ENCODE measurements at regions not wholly inside any gene's neighbourhood (a gene's known extent, or its start where the extent isn't known, plus 50 kb on each side); places are given as distances from the start of the nearest gene placed in this dataset.
"Not testable (repeated sequence)": the region's sequence is repeated elsewhere in the genome, so short reads cannot be mapped to it uniquely, and the experiment has no call there.

GRCh38 chrX:4670606-4671005 is 957.2 kb upstream of the PRKX start:
- DNase-seq, result no peak

- no peak for DNase-seq
Measured at GRCh38 chrX:4668802-4669536, 955.5 kb upstream of the PRKX start.

- no peak for DNase-seq
Measured at GRCh38 chrX:4663085-4663484, 949.6 kb upstream of the PRKX start.

- DNase-seq, result no peak
Measured at GRCh38 chrX:4661771-4662170, 948.3 kb upstream of the PRKX start.

- DNase-seq, result no peak
Measured at GRCh38 chrX:4656419-4656818, 943.0 kb upstream of the PRKX start.

GRCh38 chrX:4655743-4656142 is 942.3 kb upstream of the PRKX start:
- DNase-seq, result no peak

- no peak for DNase-seq
Measured at GRCh38 chrX:4642114-4642513, 928.7 kb upstream of the PRKX start.

- no peak for DNase-seq
Measured at GRCh38 chrX:4638036-4638435, 924.6 kb upstream of the PRKX start.

- no peak for DNase-seq
Measured at GRCh38 chrX:4627414-4627813, 914.0 kb upstream of the PRKX start.

GRCh38 chrX:4622486-4623167 is 909.2 kb upstream of the PRKX start:
- no peak for DNase-seq

- not testable (repeated sequence) for DNase-seq
Measured at GRCh38 chrX:4613651-4614050, 900.2 kb upstream of the PRKX start.

GRCh38 chrX:4588893-4589292 is 875.4 kb upstream of the PRKX start:
- DNase-seq, result no peak

GRCh38 chrX:4588466-4588865 is 875.0 kb upstream of the PRKX start:
- no peak for DNase-seq

- DNase-seq, result no peak
Measured at GRCh38 chrX:4588056-4588455, 874.6 kb upstream of the PRKX start.

- DNase-seq, result no peak
Measured at GRCh38 chrX:4579999-4580398, 866.5 kb upstream of the PRKX start.

GRCh38 chrX:4579480-4579879 is 866.0 kb upstream of the PRKX start:
- DNase-seq, result no peak

- DNase-seq, result no peak
Measured at GRCh38 chrX:4572691-4573090, 859.2 kb upstream of the PRKX start.

GRCh38 chrX:4570151-4570550 is 856.7 kb upstream of the PRKX start:
- DNase-seq, result no peak

- no peak for DNase-seq
Measured at GRCh38 chrX:4560192-4560591, 846.7 kb upstream of the PRKX start.

GRCh38 chrX:4550018-4550417 is 836.6 kb upstream of the PRKX start:
- DNase-seq, result peak; percentile 9

- DNase-seq, result peak; percentile 51
Measured at GRCh38 chrX:4547213-4547836, 833.9 kb upstream of the PRKX start.

GRCh38 chrX:4546178-4546577 is 832.7 kb upstream of the PRKX start:
- DNase-seq, result not testable (repeated sequence)

- no peak for DNase-seq
Measured at GRCh38 chrX:4528247-4528646, 814.8 kb upstream of the PRKX start.

GRCh38 chrX:4485912-4486311 is 772.5 kb upstream of the PRKX start:
- no peak for DNase-seq

Measured in RPMI8226 (cell line).